ENCODE measurements at regions not wholly inside any gene's neighbourhood (a gene's known extent, or its start where the extent isn't known, plus 50 kb on each side); places are given as distances from the start of the nearest gene placed in this dataset.

- TF ChIP-seq POLR2A (IDR thresholded peaks at IDR 0.05; ENCODE audit: low read depth, low read length) (no peak), JUN (IDR thresholded peaks at IDR 0.05; ENCODE audit: borderline replicate concordance, insufficient read depth, insufficient read length, low read depth) (no peak)
- TF ChIP-seq, protein P1, sequence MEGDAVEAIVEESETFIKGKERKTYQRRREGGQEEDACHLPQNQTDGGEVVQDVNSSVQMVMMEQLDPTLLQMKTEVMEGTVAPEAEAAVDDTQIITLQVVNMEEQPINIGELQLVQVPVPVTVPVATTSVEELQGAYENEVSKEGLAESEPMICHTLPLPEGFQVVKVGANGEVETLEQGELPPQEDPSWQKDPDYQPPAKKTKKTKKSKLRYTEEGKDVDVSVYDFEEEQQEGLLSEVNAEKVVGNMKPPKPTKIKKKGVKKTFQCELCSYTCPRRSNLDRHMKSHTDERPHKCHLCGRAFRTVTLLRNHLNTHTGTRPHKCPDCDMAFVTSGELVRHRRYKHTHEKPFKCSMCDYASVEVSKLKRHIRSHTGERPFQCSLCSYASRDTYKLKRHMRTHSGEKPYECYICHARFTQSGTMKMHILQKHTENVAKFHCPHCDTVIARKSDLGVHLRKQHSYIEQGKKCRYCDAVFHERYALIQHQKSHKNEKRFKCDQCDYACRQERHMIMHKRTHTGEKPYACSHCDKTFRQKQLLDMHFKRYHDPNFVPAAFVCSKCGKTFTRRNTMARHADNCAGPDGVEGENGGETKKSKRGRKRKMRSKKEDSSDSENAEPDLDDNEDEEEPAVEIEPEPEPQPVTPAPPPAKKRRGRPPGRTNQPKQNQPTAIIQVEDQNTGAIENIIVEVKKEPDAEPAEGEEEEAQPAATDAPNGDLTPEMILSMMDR (IDR thresholded peaks at IDR 0.05; ENCODE audit: extremely low read depth in 1 of 2, insufficient read depth in 1 of 2, low read depth in 1 of 2, low read length in 2 of 2) = no peak
These were observed 111.0 kb downstream of the BCL2L11 start for GRCh38 chr2:111231532-111232252.
